Gastrocnemius medialis (tissue), 4 donors: ENCODE measurements at regions not wholly inside any gene's neighbourhood (a gene's known extent, or its start where the extent isn't known, plus 50 kb on each side); places are given as distances from the start of the nearest gene placed in this dataset.

Experiments used
- CTCF ChIP-seq, 5 experiments: fragments of 450-650 bp in 3 of 5; fragments of 200-600 bp in 2 of 5; sonication (generic) in 2 of 5; IDR thresholded peaks in 4 of 5; conservative IDR thresholded peaks in 1 of 5; 1 replicate in 4 of 5; 2 replicates in 1 of 5; pipeline ENCODE4 v1.5.1; 2016 to 2019; ENCODE audit warnings: antibody characterized with exemption in 5 of 5, mild to moderate bottlenecking in 3 of 5, moderate library complexity in 3 of 5
- POLR2A ChIP-seq, 2 donors: fragments of 450-650 bp; IDR thresholded peaks; one replicate each; pipeline ENCODE4 v1.6.1; 2017; ENCODE audit warnings: antibody characterized with exemption in 2 of 2, mild to moderate bottlenecking in 2 of 2, moderate library complexity in 2 of 2

DNA sequence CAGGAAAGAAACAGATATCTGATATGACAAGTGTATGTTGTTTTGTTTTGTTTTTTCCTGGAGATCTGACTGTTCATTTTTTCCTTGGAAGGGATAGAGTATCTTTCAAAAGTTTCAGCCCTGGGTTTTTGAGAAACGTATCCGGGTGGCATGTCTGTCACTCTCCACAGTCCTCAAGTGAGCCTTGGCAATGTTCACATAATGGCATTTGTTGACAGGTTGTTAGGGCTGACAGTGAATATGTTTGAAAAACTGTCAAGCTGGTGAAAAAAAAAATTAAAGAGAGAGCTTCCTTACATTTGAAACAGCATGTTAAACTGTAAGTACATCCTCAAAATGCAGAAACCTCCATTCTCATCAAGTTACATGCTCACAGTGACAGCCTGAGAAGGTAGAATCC is 113.0 kb upstream of the DYNLRB2 start:
- TF ChIP-seq CTCF (IDR thresholded peaks at IDR 0.05 in 4 of 5, conservative IDR thresholded peaks at IDR 0.05 in 1 of 5) (no peak), POLR2A (IDR thresholded peaks at IDR 0.05) (no peak)
